ENCODE measurements at regions not wholly inside any gene's neighbourhood (a gene's known extent, or its start where the extent isn't known, plus 50 kb on each side); places are given as distances from the start of the nearest gene placed in this dataset.
A peak's percentile ranks its signal among the peaks of the same experiment; 100 is the strongest.
"Not testable (repeated sequence)": the region's sequence is repeated elsewhere in the genome, so short reads cannot be mapped to it uniquely, and the experiment has no call there.

DNA sequence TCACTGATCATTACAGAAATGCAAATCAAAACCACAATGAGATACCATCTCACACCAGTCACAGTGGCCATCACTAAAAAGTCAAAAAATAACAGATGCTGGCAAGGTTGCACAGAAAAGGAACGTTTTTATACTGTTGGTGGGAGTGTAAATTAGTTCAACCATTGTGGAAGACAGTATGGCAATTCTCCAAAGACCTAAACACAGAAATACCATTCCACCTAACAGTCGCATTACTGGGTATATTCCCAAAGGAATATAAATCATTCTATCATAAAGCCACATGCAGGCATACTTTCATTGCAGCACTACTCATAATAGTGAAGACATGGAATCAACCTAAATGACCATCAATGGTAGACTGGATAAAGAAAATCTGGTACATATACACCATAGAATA is 83.2 kb upstream of the ARID5B start:
- H3K9me3 Mint-ChIP-seq; H3K27ac Mint-ChIP-seq; ATAC-seq; H3K36me3 Mint-ChIP-seq; DNase-seq (ENCODE audit: low spot score in 2 of 2): not testable (repeated sequence)

- Mint-ChIP-seq H3K27ac (no peak overlapping the region), H3K36me3 (no peaks in the 10 kb centered on the region), H3K9me3 (no peaks in the 10 kb centered on the region)
- ATAC-seq = no peak
- no peak for DNase-seq (ENCODE audit: low spot score in 2 of 2)
Observed at GRCh38 chr10:61819208-61819607, 82.3 kb upstream of the ARID5B start.

DNA sequence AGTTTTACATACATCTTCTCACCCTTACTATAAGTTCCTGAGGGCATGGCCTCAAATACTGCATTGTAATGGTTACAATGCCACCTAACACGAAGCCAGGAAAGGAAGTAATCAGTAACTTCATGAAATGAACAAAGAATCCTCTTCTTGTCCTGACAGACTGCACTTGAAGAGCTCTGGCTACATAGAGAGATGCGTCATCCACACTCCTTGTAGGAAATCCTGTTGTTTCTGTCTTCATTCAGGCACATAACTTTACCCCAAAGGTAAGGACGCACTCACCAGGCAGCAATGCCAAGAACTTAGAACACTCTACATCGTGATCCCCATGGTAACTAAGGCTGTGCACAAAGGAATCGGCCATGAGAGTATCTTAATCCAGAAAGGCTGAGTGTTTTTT is 80.3 kb upstream of the ARID5B start:
- DNase-seq (ENCODE audit: low spot score in 2 of 2) (no peak), ATAC-seq (no peak)
- Mint-ChIP-seq H3K9me3 (no peaks in the 10 kb centered on the region), H3K27ac (no peak overlapping the region), H3K36me3 (no peaks in the 10 kb centered on the region)

GRCh38 chr10:61821693-61822092 is 79.8 kb upstream of the ARID5B start:
- Mint-ChIP-seq H3K27ac (no peak overlapping the region), H3K36me3 (no peaks in the 10 kb centered on the region), H3K9me3 (no peaks in the 10 kb centered on the region)
- ATAC-seq (no peak), DNase-seq (ENCODE audit: low spot score in 2 of 2) (no peak)

DNA sequence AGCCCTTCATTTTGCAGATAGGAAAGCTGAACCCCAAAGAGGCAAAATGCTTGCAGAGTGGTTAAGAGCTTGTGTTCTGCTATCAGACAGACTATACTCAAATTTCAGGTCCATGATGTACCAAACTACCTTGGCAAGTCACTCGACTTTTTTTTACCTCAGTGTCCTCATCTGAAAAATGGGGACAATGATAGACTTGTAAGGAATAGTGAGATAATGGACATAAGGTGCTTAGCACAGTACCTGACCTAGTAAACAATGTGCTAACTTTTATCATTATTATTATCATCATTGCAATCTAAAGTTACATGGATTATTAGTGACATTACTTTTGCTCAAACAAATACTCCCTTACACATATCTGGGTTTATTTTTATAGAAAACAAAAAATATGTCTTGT is 79.4 kb upstream of the ARID5B start:
- H3K27ac Mint-ChIP-seq = no peak overlapping the region
- no peak for DNase-seq (ENCODE audit: low spot score in 2 of 2)
- H3K9me3 Mint-ChIP-seq = no peaks in the 10 kb centered on the region
- ATAC-seq = no peak
- no peaks in the 10 kb centered on the region for H3K36me3 Mint-ChIP-seq

- Mint-ChIP-seq H3K27ac (no peak overlapping the region), H3K36me3 (no peaks in the 10 kb centered on the region), H3K9me3 (no peaks in the 10 kb centered on the region)
- ATAC-seq = no peak
- DNase-seq (ENCODE audit: low spot score in 2 of 2) = no peak
Observed at GRCh38 chr10:61822781-61823230, 78.7 kb upstream of the ARID5B start.

- ATAC-seq (no peak), DNase-seq (ENCODE audit: low spot score in 2 of 2) (no peak)
- no peak overlapping the region for H3K27ac Mint-ChIP-seq
- H3K36me3 Mint-ChIP-seq = no peaks in the 10 kb centered on the region
- H3K9me3 Mint-ChIP-seq = no peaks in the 10 kb centered on the region
Observed at GRCh38 chr10:61825001-61825400, 76.5 kb upstream of the ARID5B start.

DNA sequence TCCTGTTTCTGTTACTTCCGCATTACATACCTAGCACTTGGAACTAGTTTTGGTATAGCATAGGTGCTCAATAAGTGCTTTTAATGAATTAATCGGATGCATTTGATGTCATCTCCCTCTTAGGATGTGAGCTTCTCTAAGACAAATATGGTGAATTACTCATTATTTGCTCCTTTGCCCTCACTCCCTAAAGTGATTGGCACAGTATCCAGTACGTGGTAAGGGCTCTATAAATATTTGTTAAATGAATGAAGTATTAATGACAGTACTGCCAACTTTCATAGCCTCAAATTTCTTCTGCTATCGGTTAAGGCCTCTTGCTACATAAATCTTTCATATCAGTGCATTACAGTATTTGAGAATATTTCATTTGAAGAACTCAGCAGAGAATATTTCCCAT is 75.9 kb upstream of the ARID5B start:
- H3K36me3 Mint-ChIP-seq = no peaks in the 10 kb centered on the region
- ATAC-seq (no peak), DNase-seq (ENCODE audit: low spot score in 2 of 2) (no peak)
- no peaks in the 10 kb centered on the region for H3K9me3 Mint-ChIP-seq
- H3K27ac Mint-ChIP-seq = no peak overlapping the region

GRCh38 chr10:61828034-61828433 is 73.5 kb upstream of the ARID5B start:
- H3K27ac Mint-ChIP-seq = no peak overlapping the region
- no peaks in the 10 kb centered on the region for H3K9me3 Mint-ChIP-seq
- ATAC-seq = no peak
- no peak for DNase-seq (ENCODE audit: low spot score in 2 of 2)
- H3K36me3 Mint-ChIP-seq = no peaks in the 10 kb centered on the region

- ATAC-seq = no peak
- H3K9me3 Mint-ChIP-seq = no peaks in the 10 kb centered on the region
- no peak overlapping the region for H3K27ac Mint-ChIP-seq
- H3K36me3 Mint-ChIP-seq = no peaks in the 10 kb centered on the region
- DNase-seq (ENCODE audit: low spot score in 2 of 2) = no peak
Observed at GRCh38 chr10:61828788-61829187, 72.7 kb upstream of the ARID5B start.

GRCh38 chr10:61830072-61830845 is 71.2 kb upstream of the ARID5B start:
- Mint-ChIP-seq H3K36me3 (no peaks in the 10 kb centered on the region), H3K27ac (no peak overlapping the region), H3K9me3 (no peaks in the 10 kb centered on the region)
- no peak for DNase-seq (ENCODE audit: low spot score in 2 of 2)
- ATAC-seq = no peak

GRCh38 chr10:61830846-61831273 is 70.6 kb upstream of the ARID5B start:
- Mint-ChIP-seq H3K9me3 (no peaks in the 10 kb centered on the region), H3K27ac (no peak overlapping the region), H3K36me3 (no peaks in the 10 kb centered on the region)
- ATAC-seq (no peak), DNase-seq (ENCODE audit: low spot score in 2 of 2) (no peak)

DNA sequence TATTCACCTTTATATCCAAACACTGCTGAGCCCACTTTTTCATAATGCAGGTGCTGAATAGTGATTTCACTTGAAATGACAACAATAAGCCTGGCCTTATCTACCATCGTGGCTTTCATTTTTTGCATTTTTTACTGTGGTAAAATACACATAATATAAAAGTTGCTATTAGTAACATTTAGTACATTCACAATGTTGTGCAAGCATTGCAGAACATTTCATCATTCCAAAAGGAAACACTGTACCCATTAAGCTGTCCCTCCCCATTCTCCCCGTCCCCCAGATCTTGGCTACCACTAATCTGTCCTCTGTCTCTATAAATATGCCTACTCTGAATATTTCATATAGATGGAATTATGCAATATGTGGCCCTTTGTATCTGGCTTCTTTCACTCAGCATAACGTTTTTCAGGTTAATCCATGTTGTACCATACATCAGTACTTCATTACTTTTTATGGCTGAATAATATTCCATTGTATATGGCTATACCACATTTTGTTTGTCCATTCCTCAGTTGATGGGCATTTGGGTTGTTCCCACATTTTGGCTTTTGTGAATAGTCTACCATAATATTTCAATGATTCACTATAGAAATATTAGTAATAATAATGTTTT is 68.5 kb upstream of the ARID5B start:
- Mint-ChIP-seq H3K9me3 (no peaks in the 10 kb centered on the region), H3K27ac (no peak overlapping the region), H3K36me3 (no peaks in the 10 kb centered on the region)
- ATAC-seq = no peak
- no peak for DNase-seq (ENCODE audit: low spot score in 2 of 2)

GRCh38 chr10:61834519-61834918 is 67.0 kb upstream of the ARID5B start:
- Mint-ChIP-seq H3K9me3 (no peaks in the 10 kb centered on the region), H3K36me3 (no peaks in the 10 kb centered on the region), H3K27ac (no peak overlapping the region)
- no peak for DNase-seq (ENCODE audit: low spot score in 2 of 2)
- no peak for ATAC-seq

GRCh38 chr10:61835069-61835945 is 66.2 kb upstream of the ARID5B start:
- no peak for DNase-seq (ENCODE audit: low spot score in 2 of 2)
- Mint-ChIP-seq H3K27ac (no peak overlapping the region), H3K36me3 (no peaks in the 10 kb centered on the region), H3K9me3 (no peaks in the 10 kb centered on the region)
- peak in 1 of 2 donors; percentile 44 for ATAC-seq

DNA sequence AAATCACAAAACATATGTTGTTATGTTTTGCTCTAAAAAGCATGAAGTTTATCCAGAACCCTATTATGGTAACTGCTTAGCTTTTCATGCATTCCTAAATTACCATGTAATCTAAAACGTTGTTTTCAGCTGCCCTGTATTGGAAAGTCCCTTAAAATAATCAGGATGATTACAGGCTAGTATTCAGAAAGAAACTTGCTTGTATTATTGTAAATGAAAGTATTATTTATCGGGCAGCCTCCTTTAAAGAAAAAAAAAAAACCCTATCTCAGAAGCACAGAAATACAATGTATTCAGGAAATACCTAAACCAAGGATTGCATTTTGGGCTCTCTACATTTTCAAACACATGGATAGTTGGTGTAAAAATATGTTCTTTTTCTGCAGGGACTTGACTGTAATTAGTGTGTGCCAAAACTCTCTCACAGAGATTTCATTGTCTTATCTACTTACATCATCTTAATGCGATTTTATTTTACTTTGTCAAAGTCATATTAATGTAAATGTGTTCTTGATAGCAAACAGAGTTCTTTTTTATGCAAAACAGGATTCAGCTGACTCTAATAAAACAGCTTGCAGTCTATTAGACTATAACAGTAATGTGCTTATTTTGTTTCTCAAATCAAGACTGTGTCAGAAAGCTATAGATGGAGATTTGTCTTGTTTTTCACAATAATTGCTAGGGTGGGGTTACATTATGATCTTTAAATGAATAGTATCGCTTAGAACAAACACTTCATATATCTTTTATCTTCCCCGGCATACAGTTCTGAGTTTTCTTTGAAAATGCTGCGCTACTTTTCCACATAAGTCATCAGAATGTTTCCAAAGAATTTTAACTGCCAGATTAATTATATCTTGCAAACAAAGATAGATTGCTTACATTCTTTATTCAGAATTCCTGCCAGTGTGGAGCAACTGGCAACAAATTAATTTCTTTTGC is 65.3 kb upstream of the ARID5B start:
- H3K36me3 Mint-ChIP-seq = no peaks in the 10 kb centered on the region
- no peak overlapping the region for H3K27ac Mint-ChIP-seq
- no peaks in the 10 kb centered on the region for H3K9me3 Mint-ChIP-seq
- ATAC-seq = no peak
- DNase-seq (ENCODE audit: low spot score in 2 of 2) = no peak

Measured in activated naive CD4-positive, alpha-beta T cell treated with anti-CD3 and anti-CD28 coated beads, Interleukin-2, amount 50 U/mL, for 72 hours (primary cell).